Activated CD4-positive, alpha-beta T cell treated with anti-CD3 and anti-CD28 coated beads, Interleukin-2, amount 50 U/mL, for 48 hours (primary cell): ENCODE measurements at regions not wholly inside any gene's neighbourhood (a gene's known extent, or its start where the extent isn't known, plus 50 kb on each side); places are given as distances from the start of the nearest gene placed in this dataset.
"Not testable (repeated sequence)": the region's sequence is repeated elsewhere in the genome, so short reads cannot be mapped to it uniquely, and the experiment has no call there.

Experiments
- DNase-seq, 2 experiments: peaks; one replicate each; pipeline ENCODE4 v3.0.0-alpha.2; 2020

DNA sequence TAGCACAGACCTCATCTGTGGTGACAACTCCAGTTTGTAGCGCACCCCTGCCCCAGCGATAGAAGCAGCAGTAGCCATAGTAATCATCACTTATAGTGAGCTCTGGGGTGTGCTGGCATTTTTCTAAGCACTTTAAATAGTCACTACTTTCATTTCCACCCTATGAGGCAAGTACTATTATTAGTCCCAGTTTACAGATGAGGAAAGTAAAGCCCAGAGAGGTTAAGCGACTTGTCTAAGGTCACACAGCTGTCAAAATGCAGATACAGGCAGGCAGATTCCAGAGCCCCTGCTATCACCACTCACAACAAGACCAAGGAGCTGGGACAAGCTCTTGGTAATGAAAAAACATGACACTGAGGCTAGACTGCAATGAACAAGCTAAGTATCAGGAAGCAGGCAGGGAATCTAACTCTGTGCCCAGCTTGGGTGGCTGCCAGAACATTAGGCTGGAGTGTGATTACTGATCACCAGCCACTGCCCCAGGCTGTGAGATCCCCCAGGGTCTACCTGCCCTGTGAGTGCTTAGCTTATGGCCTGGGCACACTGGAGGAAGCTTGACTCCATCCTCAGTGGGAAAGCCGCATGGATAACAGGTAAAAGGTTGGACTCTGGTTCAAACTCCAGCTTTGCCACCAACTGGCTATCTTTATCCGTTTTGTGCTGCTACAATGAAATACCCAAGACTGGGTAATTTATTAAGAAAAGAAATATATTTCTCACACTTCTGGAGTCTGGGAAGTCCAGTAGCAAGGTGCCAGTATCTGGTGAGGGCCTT, 561.1 kb downstream of the MN1 start:
- no peak for DNase-seq

DNA sequence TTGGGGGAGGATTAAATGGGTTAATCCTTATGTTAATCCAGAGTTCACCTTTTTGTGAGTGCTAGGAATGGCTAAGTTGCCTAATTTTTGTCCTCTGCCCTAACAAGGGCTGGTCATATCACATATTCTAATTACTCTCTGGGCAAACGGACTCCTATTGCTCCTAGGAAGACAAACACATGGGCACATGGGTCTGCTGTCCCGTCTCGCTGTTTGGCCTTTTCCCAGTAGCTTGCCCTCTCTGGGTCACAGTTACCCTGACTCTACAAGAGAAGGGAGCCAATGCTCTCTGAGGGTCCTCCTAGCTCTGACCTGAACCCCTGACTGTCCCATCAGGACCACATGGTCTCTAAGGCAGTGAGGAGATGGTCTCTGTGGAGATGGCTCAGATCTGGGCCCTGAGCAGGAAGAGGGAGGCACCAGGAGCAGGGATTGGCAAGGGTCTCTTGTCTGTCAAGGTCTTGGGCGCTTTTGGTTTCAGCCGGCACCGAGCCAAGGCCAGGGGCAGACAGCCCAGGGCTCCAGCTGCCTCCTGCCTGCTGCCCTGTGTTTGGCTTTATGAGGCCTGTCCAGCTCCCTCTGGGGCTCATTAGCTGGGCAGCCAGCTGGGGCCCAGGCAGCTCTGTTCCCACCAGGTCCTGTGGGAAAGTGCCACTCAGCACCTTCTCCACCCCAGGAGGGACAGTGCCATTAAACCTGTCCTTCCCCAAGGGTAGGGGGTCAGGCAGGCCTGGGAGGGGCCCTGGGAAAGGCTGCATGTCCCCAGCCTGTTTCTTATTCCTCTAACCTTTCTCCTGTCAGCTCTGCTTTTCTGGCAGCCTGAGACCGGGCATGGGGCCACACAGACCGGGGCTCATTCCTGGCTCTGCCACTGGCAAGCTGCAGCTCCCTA, 559.9 kb downstream of the MN1 start:
- DNase-seq = no peak

DNA sequence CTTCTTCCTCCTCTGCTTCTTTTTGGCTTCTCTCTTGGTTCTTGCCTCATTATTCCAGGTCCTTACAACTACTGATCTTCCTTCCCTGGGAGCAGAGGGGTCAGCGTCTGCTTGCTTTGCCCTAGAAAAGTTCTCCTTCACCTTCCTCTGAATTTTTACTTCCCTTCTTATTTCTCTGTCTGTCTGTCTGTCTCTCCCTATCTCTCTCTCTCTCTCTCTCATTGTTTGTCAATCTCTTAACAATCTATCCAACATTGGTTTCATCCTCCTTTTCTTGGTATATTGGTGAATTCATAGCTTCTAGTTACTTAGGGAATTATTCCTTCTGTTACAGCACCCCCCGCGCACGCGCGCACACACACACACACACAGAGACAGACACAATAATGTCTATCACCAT, 559.1 kb downstream of the MN1 start:
- no peak for DNase-seq

DNA sequence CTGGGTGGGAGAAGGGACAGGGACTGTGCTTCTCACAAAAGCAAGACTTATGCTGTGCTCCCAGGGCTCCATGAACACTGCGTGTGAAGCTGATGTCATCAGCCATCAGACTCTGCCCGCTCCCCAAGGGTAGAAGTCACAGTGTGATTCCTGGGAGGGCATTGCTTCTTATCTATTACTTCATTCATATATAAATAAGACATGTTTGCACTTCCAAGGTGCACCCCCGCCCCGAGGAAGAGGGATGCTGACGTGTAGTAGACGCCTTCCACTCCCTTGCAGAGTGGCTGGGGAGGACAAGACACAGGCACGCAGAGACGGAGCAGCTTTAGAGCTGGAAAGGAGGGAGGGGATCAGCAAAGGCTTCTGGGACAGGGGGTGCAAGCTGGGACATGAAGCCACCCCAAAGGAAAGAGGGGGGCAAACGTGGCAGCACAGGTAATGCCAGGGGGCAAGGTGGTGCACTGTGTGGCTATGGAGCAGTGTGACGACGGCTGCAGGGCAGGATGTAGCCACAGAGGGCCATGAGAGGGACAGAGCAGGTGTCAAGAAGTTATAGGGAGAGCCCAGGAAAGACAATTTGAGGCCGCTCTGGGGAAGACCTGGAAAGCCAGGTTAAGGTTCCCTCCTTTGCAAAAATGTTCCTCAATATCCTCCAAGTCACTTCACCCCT, 558.5 kb downstream of the MN1 start:
- no peak for DNase-seq

DNA sequence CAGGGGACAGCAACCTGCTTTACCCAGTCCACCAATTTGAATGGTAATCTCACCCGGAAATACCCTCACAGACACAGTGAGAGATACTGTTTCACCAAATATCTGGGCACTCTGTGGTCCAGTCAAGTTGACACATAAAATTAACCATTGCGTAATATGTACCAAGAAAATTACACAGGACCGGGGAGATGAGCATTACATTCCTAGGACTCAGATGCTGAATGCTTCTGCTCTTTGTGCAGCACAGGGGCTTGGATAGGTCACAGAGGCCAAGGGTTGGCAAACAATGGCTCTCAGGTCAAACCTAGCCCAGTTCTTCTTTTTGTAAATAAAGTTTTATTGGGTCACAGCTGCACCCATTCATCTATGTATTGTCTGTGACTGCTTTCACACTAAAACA, 557.2 kb downstream of the MN1 start:
- DNase-seq = no peak

DNA sequence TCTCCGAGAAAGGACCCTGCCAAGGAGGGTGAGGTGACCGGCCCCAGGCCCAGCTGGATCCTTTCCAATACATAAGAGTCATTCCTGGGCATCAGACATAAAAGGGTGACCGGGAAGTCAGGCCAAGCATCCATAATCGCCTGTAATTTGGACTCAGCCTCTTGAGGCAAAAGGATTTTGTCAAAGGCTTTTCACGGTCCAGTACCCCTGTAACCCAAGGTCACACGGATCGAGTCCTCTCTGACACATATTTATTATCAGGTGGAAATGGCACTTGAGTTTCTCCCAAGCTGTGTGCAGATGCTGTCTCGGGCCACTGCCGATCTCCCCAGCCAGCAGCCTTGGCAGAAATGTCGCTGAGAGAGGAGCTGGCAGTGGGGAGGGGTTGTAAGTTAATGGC, 556.5 kb downstream of the MN1 start:
- DNase-seq = no peak

DNA sequence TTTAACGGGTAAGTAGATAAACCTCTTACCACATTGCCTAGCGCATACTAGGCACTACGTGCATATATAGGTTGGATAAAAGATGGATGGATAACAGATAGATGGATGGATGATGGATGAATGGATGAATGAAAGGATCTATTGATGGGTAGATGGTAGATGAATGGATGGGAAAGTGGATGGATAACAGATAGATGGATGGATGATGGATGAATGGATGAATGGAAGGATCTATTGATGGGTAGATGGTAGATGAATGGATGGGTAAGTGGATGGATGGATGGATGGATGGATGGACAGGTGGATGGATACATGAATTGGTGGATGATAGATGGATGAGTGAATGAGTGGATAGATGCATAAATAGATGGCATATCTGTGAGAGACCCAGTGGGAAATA, 555.0 kb downstream of the MN1 start:
- no peak for DNase-seq

DNA sequence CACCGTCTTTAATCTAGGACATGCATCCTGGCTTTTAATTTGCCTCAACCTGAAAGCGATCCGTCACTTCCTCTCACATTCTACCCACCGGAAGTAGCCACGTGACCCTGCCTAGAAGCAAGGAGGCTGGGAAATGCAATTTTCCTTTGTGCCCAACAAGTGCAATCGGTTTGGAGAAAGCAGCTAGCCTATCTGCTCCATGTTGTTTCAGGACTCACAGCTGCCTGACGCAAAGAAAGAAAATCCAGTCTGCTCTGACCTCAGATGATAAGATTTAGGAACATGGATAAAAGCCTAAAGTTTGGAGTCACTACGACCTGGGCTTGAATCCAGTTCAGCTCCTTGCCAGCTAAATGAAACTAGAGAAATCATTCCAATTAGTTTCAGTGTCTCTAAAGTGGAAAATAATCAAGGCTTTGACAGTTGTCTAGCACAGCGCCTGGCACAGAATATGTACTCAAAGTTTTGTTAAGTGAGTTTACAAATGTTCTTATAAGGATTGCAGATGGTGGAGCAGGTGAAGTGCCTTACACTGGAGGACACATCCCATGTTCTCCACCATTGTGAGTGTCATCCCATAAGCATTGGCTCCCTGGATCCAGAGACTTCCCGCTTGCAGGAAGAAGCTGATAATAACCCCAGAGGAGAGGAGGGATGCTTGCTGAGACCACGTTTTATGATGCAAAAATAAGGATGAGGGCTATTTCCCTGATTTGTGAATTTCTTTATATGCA, 553.7 kb downstream of the MN1 start:
- no peak for DNase-seq

DNA sequence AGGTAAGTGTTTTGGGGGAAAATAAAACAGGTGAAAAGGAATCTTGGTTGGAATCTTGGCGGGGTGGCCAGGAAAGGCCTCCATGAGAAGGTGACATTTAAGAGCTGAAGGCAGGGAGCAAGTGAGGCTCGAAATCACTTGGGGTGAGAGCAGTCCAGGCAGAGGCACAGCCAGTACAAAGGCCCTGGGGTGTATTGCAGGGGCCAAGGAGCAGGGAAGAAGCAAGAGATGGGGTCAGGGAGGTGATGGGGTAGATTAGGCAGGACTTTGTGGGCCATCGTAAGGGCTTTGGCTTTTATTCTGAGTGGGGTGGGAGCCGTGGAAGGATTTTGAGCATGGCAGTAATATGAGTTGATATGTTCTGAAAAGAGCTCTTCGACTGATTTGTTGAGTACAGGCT, 551.1 kb downstream of the MN1 start:
- DNase-seq = no peak

DNA sequence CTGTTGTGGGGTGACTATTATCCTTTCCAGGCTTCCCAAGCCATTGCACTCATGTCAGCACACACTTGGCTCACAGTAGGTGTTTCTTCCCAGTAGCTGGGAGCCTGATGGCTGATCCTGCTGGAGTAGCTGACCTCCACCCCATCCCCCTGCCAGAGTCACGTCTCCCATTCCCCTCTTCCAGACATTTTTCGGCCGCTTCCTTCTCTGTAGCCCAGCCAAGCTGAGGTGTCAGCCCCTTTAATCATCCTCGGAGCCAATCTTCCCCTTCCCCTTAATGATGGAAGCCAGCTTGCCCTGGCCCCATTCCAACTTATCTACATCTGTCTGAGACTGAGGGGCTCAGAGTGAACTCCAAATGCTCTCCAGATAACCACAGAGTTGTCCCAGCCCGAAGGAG, 550.7 kb downstream of the MN1 start:
- DNase-seq = no peak

DNA sequence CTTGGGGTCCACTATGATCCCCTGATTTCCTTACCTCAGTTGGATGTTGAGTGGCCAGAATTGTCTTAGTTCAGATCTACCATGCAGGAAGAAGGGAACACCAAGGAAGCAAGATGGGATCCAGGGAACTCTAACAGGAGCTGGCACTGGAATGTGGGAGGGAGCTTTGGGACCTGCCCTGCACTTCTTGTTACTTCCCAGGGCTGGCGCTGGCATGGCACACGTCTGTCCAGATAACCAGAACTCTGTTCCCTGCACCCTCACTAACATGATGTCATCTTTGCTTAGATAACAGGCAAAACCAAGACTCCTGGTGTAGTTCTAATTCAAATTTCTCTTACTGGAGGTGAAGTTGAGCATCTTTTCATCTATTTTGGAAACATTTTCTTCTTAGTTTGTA, 550.0 kb downstream of the MN1 start:
- DNase-seq = no peak

DNA sequence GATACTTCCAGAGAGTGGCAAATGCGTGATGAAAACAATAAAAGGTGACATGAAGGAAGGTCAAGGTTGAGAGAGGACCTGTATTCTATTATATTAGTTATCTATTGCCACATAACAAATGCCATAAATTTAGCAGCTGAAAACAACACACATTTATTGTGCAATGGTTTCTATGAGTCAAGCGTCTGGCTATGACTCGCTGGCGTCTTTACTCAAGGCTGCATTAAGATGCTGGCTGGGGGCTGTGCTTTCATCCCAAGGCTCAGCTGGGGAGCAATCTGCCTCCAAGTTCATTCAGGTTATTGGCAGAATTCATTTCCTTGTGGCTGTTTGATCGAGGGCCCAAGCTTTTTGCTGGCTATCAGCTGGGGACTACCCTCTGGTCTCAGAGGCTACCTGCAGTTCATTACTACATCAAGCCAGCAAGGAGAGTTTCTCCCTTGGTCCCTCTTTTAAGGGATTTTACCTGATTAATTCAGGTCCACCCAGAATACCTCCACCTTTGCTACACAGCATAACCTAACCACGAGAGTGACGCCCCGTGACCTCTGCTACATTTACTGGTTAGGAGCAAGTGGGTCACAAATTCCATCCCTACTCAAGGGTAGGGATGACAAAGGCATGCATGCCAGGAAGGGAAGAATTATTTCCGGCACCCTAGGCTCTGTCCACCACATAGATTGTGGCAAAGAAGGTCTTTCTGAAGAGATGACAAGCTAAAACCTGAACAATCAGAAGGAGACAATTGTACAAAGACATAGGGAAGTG, 549.1 kb downstream of the MN1 start:
- no peak for DNase-seq

DNA sequence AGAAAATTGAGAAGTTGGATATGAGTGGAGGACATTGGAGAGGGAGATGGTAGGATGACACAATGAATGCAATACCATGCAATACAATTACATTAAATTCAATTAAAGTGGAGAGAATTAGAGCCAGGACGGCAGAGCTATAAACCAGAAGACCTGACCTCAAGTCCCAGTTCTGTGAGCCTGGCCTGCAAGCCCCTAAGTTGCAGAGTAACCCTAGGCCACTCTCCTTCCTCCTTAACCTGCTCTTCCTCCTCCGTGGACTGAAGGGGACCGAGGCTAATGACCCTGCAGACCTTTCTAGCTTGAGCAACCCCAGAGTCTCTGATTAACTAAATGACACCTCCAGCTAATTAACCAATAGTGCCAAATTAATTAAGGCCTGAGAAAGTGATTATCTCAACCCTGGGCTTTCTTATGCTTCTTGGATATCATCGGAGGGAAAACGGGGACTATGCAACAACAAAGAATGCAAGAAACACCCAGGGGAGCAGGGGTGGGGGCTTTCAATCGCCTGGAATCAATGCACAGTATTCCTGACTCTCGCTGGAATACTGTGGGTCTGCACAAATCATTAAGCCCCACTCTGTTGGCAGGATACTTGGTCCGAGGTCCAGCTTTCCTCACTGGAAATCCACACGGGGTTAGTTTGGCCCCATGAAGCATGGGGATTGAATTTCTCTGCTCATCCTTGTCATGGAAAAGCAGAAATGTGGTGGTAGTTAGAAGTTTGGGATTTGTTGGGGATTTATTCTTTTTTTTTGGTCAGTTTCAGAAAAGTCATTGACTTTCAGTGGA, 548.3 kb downstream of the MN1 start:
- no peak for DNase-seq

DNA sequence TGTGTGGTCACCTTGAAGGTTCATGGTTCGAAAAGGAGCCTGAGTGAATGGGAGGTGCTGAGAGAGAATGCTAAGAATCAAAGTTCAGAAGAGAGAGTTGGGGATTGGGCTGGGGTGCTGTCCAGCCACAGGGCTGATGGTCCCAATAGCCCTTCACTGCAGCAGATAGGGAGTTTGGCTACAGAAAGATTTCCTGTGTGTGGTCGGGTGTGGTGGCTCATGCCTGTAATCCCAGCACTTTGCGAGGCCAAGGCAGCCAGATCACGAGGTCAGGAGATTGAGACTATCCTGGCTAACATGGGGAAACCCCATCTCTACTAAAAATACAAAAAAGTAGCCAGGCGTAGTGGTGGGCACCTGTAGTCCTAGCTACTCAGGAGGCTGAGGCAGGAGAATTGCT, 547.5 kb downstream of the MN1 start:
- not testable (repeated sequence) for DNase-seq

DNA sequence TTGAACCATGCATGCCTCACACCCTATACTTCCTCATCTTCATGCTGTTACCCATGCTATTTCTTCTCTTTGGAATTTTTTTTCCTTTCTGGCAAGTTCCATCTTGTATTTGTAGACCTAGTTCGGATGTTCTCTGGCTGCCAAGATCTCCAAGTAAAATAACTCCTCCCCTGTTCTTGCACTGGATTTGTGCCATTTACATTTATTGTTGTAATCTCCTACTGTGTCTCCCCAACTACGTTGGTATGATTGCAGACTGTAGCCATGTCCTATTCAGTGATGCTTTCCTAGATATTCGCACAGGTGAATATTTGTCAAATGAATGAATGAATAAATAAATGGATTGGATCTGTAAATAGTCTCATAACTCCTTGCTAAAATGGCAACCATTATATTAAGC, 546.0 kb downstream of the MN1 start:
- no peak for DNase-seq

DNA sequence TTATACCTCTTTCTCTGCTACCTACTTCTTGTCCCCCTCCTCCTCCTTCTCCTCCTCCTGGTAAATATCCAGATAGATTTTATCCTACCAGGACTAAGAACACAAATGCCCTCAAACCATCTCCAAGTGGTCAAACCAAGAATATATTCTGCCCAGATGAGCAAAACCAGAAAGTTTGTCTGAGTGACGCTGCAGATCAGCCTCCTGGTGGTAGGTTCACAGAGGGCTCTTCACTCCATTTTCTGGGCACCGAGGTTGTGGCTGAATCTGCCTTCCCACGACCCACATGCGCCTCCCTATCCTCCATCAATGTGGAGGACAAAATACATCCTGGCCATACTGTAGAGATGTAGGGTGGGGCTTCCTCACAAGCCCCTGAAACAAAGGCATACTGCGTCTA, 543.6 kb downstream of the MN1 start:
- no peak for DNase-seq

DNA sequence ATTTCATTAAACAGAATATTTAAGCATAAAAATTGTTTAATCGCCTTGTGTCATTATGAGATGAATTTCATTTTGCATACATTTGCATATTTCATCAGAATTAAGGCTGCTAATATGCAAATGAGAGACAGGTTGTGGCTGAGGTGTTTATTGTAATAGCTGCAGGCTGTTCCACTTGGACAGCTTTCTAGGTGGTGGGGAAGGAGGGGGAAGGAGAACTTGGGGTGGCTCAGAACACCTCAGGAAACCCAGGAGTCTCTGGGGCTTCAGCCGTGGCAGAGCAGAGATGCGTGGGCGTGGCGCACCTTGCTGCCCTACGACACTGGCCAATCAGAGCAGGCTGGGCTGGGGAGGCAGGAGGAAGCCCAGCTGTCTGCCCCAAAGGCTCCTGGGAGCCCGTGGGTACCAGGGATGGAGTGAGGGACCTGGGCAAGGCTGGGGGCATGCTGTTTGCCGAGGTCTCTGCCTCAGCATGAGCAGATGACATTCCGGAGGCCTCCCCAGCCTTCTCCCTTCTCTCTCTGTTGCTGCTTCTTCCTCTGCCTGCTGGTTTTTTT, 542.9 kb downstream of the MN1 start:
- no peak for DNase-seq

DNA sequence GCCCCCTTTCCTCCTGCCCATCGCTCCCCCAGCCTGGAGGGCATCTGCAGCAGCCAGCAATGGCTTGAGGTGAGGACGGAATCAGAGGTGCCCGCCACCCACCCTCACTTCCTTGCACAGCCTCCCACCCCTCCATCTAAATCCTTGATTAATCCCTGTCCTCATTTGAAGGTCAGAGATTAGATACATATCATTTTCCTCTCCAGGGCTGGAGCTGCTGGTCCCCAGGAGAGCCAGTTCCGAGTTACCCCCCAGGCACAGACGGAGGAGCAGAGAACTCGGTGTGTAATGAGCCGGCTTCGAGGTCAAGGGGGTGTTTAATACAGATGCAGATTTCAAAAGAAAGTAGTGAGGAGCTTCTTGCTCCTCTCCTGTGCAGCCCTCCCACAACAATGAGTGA, 542.1 kb downstream of the MN1 start:
- no peak for DNase-seq

DNA sequence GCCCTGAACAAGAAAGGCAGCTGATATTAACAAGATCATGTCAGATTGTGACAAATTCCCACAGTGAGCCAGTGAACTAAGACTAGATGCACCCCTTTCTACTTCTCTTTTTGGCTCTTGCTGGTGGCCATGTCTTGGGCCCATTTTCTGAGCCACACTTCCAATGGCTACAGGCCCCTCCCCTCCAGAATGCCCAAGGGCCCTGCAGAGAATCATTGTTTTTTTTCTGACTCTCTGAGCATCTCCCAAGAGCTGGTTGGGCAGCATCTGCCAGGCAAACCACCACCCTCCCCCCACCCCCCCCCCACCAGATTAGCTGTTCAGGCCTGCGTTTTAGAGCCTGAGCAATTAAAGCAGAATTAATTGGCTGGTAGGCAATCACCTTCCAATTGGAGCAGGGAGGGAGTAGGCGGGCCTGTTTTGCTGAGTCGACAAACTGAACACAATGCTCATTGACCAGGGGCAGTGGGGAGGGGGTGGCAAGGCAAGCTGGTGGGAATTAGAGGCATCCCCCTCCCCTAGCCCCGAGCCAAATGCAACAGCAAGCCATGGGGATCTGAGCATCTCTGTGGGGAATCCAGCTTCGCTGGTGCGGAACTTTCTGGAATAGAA, 541.4 kb downstream of the MN1 start:
- DNase-seq = no peak

DNA sequence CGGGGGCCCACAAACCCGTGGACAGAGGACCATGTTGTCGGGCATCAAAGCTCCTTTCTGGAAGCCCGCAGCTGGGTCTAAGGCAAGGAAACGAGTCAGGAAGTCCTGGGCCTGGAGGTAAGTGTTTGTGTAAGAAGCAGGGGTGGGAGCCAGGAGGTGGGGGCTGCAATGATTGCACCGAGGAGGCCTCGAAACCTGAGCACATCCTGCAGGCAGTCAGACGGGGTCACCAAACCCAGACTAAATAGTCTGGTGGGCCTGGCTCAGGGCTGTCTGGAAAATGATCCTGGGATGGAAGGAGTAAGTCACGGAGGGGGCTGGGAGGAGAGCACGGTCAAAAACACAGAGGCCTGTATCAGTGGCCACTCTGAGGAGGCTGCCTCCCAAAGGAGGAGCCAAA, 539.2 kb downstream of the MN1 start:
- DNase-seq = no peak

DNA sequence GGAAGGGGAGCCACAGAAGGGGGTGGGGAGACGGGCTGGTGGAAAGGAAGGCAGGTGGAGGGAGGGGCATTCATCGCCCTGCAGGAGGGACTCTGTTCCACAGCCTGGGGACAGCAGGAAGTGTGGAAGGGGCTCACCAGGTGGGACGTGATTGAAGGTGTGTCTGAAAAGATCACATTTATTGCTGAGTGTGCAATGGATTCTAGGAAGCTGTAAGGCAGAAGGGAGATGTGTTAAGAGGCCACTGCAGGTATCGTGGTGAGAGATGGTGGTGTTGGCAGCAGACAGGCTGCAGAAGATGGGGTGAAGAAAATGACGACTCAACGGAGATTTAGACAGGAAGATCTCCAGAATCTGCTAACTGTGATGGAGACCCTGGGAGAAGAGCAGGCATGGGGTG, 537.4 kb downstream of the MN1 start:
- DNase-seq = no peak
